PC-9 (cell line): ENCODE measurements at regions not wholly inside any gene's neighbourhood (a gene's known extent, or its start where the extent isn't known, plus 50 kb on each side); places are given as distances from the start of the nearest gene placed in this dataset.

Experiments used
- EZH2 ChIP-seq: fragments of 200-600 bp; sonication (generic); IDR thresholded peaks from 2 replicates; pipeline ENCODE4 v1.8.0; 2017; ENCODE audit warnings: antibody characterized with exemption, low read depth
- TF ChIP-seq, protein P1 (sequence below): fragments of 200-600 bp; sonication (generic); conservative IDR thresholded peaks from 2 replicates; pipeline ENCODE4 v1.6.1; 2017; ENCODE audit warnings: mixed run types, antibody characterized with exemption, mild to moderate bottlenecking, moderate library complexity

DNA sequence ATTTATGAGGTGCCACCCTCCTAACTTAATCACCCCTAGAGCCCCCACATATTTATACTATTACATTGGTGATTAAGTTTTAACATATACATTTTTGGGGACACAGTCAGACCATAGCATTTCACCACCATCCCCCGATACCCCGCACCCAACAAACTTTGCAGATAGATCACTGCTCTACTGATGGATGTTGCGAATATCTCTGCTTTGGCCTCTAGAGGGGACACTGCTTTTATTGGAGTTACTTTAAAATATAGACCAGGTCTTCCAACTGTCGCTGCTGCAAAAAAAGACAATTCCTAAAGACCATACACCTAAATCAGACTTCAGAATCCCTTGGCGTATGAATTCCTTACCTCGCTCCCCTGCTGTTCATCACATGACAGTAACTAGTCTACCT, 115.8 kb upstream of the FSHR start:
- TF ChIP-seq, protein P1, sequence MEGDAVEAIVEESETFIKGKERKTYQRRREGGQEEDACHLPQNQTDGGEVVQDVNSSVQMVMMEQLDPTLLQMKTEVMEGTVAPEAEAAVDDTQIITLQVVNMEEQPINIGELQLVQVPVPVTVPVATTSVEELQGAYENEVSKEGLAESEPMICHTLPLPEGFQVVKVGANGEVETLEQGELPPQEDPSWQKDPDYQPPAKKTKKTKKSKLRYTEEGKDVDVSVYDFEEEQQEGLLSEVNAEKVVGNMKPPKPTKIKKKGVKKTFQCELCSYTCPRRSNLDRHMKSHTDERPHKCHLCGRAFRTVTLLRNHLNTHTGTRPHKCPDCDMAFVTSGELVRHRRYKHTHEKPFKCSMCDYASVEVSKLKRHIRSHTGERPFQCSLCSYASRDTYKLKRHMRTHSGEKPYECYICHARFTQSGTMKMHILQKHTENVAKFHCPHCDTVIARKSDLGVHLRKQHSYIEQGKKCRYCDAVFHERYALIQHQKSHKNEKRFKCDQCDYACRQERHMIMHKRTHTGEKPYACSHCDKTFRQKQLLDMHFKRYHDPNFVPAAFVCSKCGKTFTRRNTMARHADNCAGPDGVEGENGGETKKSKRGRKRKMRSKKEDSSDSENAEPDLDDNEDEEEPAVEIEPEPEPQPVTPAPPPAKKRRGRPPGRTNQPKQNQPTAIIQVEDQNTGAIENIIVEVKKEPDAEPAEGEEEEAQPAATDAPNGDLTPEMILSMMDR: no peak
- TF ChIP-seq EZH2: no peak
